H1 (cell line): ENCODE measurements at regions not wholly inside any gene's neighbourhood (a gene's known extent, or its start where the extent isn't known, plus 50 kb on each side); places are given as distances from the start of the nearest gene placed in this dataset.

Experiments
- CTCF ChIA-PET: fragments of 300-600 bp; sonication (Branson Sonifier 250); formaldehyde crosslinking; loops from one replicate; lab custom pipeline; 2021; ENCODE audit not compliant: partially characterized antibody; lab: Charles Lee
- POLR2A ChIA-PET: fragments of 300-600 bp; sonication (Branson Sonifier 250); formaldehyde crosslinking; loops from one replicate; lab custom pipeline; 2021; ENCODE audit warnings: inconsistent platforms; ENCODE audit not compliant: partially characterized antibody; lab: Charles Lee
- DNase-seq, 2 experiments: peaks; one replicate each; pipeline versions ENCODE4 v3.0.0 to v3.0.0-alpha.2; 2010 to 2022; ENCODE audit warnings: low spot score in 2 of 2, low read depth in 1 of 2, mixed read lengths in 1 of 2
- FAIRE-seq: peaks from 2 replicates; lab custom pipeline; 2011; peaks lifted over from hg19 to GRCh38; lab: Jason Lieb, UNC
- H2AFZ ChIP-seq: 2 replicates; pipeline ENCODE4 v1.8.1; 2012; ENCODE audit warnings: low read length, inconsistent platforms
- H2AK5ac ChIP-seq: 2 replicates; pipeline ENCODE4 v1.6.1; 2013; ENCODE audit warnings: low read depth, low read length
- H2BK120ac ChIP-seq: replicated peaks from 2 replicates; pipeline ENCODE3; 2013; ENCODE audit warnings: low read depth, low read length, inconsistent platforms
- H2BK12ac ChIP-seq: 2 replicates; pipeline ENCODE4 v1.6.1; 2013; ENCODE audit warnings: low read depth, low read length
- H2BK15ac ChIP-seq: 2 replicates; pipeline ENCODE4 v1.6.1; 2013; ENCODE audit warnings: low read length
- H2BK20ac ChIP-seq: 2 replicates; pipeline ENCODE4 v1.6.1; 2013; ENCODE audit warnings: low read length
- H2BK5ac ChIP-seq: 2 replicates; pipeline ENCODE4 v1.6.1; 2013; ENCODE audit warnings: low read depth, low read length
- H3K14ac ChIP-seq: 2 replicates; pipeline ENCODE4 v1.6.1; 2013; ENCODE audit warnings: inconsistent platforms; ENCODE audit not compliant: insufficient read length
- H3K18ac ChIP-seq: 2 replicates; pipeline ENCODE4 v1.6.1; 2013; ENCODE audit warnings: low read length; ENCODE audit errors: extremely low read depth
- H3K23ac ChIP-seq: 2 replicates; pipeline ENCODE4 v1.6.1; 2013; ENCODE audit warnings: inconsistent platforms; ENCODE audit not compliant: insufficient read length
- H3K23me2 ChIP-seq: 2 replicates; pipeline ENCODE4 v1.6.1; 2013; ENCODE audit warnings: low read depth, low read length
- H3K27ac ChIP-seq: 2 replicates; pipeline ENCODE4 v1.6.1; 2011; ENCODE audit warnings: low read depth, low read length, inconsistent platforms
- H3K27me3 ChIP-seq, 4 experiments: replicated peaks in 1 of 4; 1 replicate in 1 of 4; 2 replicates in 3 of 4; pipeline versions ENCODE4 v1.6.1 to v1.8.1; 2011 to 2013; ENCODE audit warnings: low read length in 3 of 4, mild to moderate bottlenecking in 3 of 4, inconsistent platforms in 2 of 4, mixed read lengths in 2 of 4, moderate library complexity in 1 of 4; ENCODE audit not compliant: control insufficient read depth in 3 of 4, insufficient read depth in 3 of 4; ENCODE audit errors: extremely low read depth in 1 of 4
- H3K36me3 ChIP-seq, 4 experiments: 2 replicates each; pipeline versions ENCODE4 v1.6.1 to v1.8.1; 2011 to 2013; ENCODE audit warnings: mild to moderate bottlenecking in 4 of 4, low read length in 3 of 4, moderate library complexity in 2 of 4, control low read depth in 1 of 4, inconsistent platforms in 1 of 4; ENCODE audit not compliant: insufficient read depth in 4 of 4, control insufficient read depth in 2 of 4
- H3K4ac ChIP-seq: replicated peaks from 2 replicates; pipeline ENCODE3; 2013; ENCODE audit warnings: low read length, low read depth, mixed read lengths, inconsistent platforms; ENCODE audit not compliant: insufficient read length
- H3K4me1 ChIP-seq, 4 experiments: replicated peaks in 1 of 4; 1 replicate in 1 of 4; 2 replicates in 3 of 4; pipeline versions ENCODE4 v1.6.1 to v1.8.1; 2011 to 2013; ENCODE audit warnings: low read length in 3 of 4, inconsistent platforms in 2 of 4, mixed read lengths in 1 of 4; ENCODE audit not compliant: insufficient read depth in 4 of 4, control insufficient read depth in 3 of 4
- H3K4me2 ChIP-seq, 2 experiments: 2 replicates each; pipeline versions ENCODE4 v1.6.1 to v1.8.1; 2011 to 2013; ENCODE audit warnings: low read depth in 2 of 2, low read length in 2 of 2, control low read depth in 1 of 2, inconsistent platforms in 1 of 2, mild to moderate bottlenecking in 1 of 2; ENCODE audit not compliant: insufficient read depth in 1 of 2
- H3K4me3 ChIP-seq, 4 experiments: fragments of 200-600, 300-600 bp in 1 of 4; sonication (generic), shearing (Covaris generic), sonication (Bioruptor Twin) in 1 of 4; 2 replicates each; pipeline versions ENCODE4 v1.5.1 to v1.8.1; 2011 to 2016; ENCODE audit warnings: low read length in 4 of 4, low read depth in 3 of 4, control low read depth in 2 of 4, inconsistent platforms in 2 of 4, mild to moderate bottlenecking in 2 of 4, mixed read lengths in 1 of 4, moderate library complexity in 1 of 4; ENCODE audit not compliant: insufficient read depth in 2 of 4; ENCODE audit errors: extremely low read depth in 1 of 4
- H3K56ac ChIP-seq: replicated peaks from 2 replicates; pipeline ENCODE3; 2013; ENCODE audit warnings: low read depth, mild to moderate bottlenecking, mixed read lengths, low read length, inconsistent platforms; ENCODE audit not compliant: insufficient read length
- H3K79me1 ChIP-seq: 2 replicates; pipeline ENCODE4 v1.6.1; 2013; ENCODE audit warnings: low read depth, low read length, control low read depth
- H3K79me2 ChIP-seq, 2 experiments: 2 replicates each; pipeline versions ENCODE4 v1.6.1 to v1.8.1; 2012 to 2013; ENCODE audit warnings: low read length in 2 of 2, mild to moderate bottlenecking in 2 of 2, inconsistent platforms in 1 of 2; ENCODE audit not compliant: insufficient read depth in 2 of 2, control insufficient read depth in 1 of 2
- H3K9ac ChIP-seq, 4 experiments: replicated peaks in 1 of 4; 1 replicate in 1 of 4; 2 replicates in 3 of 4; pipeline versions ENCODE4 v1.6.1 to v1.8.1; 2011 to 2013; ENCODE audit warnings: low read depth in 3 of 4, low read length in 3 of 4, control low read depth in 2 of 4, mild to moderate bottlenecking in 2 of 4, moderate library complexity in 2 of 4, inconsistent platforms in 1 of 4; ENCODE audit errors: extremely low read depth in 1 of 4
- H3K9me3 ChIP-seq, 2 experiments: 2 replicates each; pipeline versions ENCODE4 v1.6.1 to v1.8.1; 2012 to 2013; ENCODE audit warnings: mild to moderate bottlenecking in 2 of 2, moderate library complexity in 2 of 2, control low read depth in 1 of 2, inconsistent platforms in 1 of 2, low read depth in 1 of 2, low read length in 1 of 2, mixed read lengths in 1 of 2; ENCODE audit not compliant: insufficient read depth in 2 of 2
- H4K20me1 ChIP-seq, 2 experiments: replicated peaks in 1 of 2; 2 replicates each; pipeline versions ENCODE3 to v1.8.1; 2011 to 2013; ENCODE audit warnings: inconsistent platforms in 2 of 2, low read length in 2 of 2, mild to moderate bottlenecking in 1 of 2; ENCODE audit not compliant: insufficient read depth in 2 of 2, control insufficient read depth in 1 of 2
- H4K5ac ChIP-seq: 2 replicates; pipeline ENCODE4 v1.6.1; 2013; ENCODE audit warnings: low read length, low read depth, mixed read lengths, inconsistent platforms; ENCODE audit not compliant: insufficient read length
- H4K8ac ChIP-seq: 2 replicates; pipeline ENCODE4 v1.8.0; 2013; ENCODE audit warnings: mild to moderate bottlenecking, moderate library complexity, low read length, inconsistent platforms; ENCODE audit not compliant: insufficient read depth; ENCODE audit errors: extremely low read depth
- H4K91ac ChIP-seq: replicated peaks from 2 replicates; pipeline ENCODE3; 2013; ENCODE audit warnings: low read length, mixed read lengths, inconsistent platforms; ENCODE audit not compliant: insufficient read length
- BCL11A ChIP-seq, 2 experiments: IDR thresholded peaks; one replicate each; pipeline ENCODE4 v1.6.1; 2011; ENCODE audit warnings: low read depth in 2 of 2, low read length in 2 of 2, mild to moderate bottlenecking in 2 of 2
- NANOG ChIP-seq: IDR thresholded peaks from 2 replicates; pipeline ENCODE4 v1.6.1; 2011; ENCODE audit warnings: low read length, low read depth, mild to moderate bottlenecking, inconsistent platforms; ENCODE audit not compliant: insufficient read depth, poor library complexity, severe bottlenecking
- POLR2A ChIP-seq, 2 experiments: IDR thresholded peaks; 1 replicate in 1 of 2; 2 replicates in 1 of 2; pipeline ENCODE4 v1.6.1; 2011; ENCODE audit warnings: low read depth in 2 of 2, low read length in 2 of 2, mild to moderate bottlenecking in 2 of 2; ENCODE audit errors: control extremely low read depth in 1 of 2
- POLR2AphosphoS5 ChIP-seq: IDR thresholded peaks from 2 replicates; pipeline ENCODE4 v1.6.1; 2011; ENCODE audit warnings: low read depth, low read length
- TAF7 ChIP-seq: optimal IDR thresholded peaks from 2 replicates; pipeline ENCODE3; 2011; ENCODE audit warnings: low read depth, mild to moderate bottlenecking, inconsistent platforms, low read length, moderate library complexity, borderline replicate concordance
- WGBS, 2 experiments: shearing (Covaris generic) in 1 of 2; methylation state at CpG; one replicate each; pipeline versions ENCODE4 v1.1.6 to v1.1.7; 2013 to 2015; ENCODE audit warnings: low lambda C conversion rate in 2 of 2, mixed read lengths in 2 of 2, inconsistent platforms in 1 of 2, low coverage in 1 of 2, missing lambda C conversion rate in 1 of 2; ENCODE audit not compliant: insufficient replicate concordance in 2 of 2, insufficient coverage in 1 of 2, insufficient read length in 1 of 2; ENCODE audit errors: extremely low coverage in 1 of 2, missing lambda C conversion rate in 1 of 2; 5-methylcytosine and 5-hydroxymethylcytosine counted together

GRCh38 chrX:125382889-125383288, 63.2 kb downstream of the TEX13C start:
- Histone ChIP-seq H3K9ac (no peak overlapping the region), H2AFZ (no peak overlapping the region), H2BK120ac (no peak overlapping the region), H2BK15ac (no peak overlapping the region), H3K18ac (no peak overlapping the region), H4K5ac (no peak overlapping the region), H4K91ac (no peak overlapping the region), H3K4me1 (peaks cover 0 to 4% (median 1%) of the 10 kb centered on the region in 4 experiments; a peak in 2 of 7 replicates), H3K4me2 (no peak overlapping the region), H3K79me1 (no peaks in the 10 kb centered on the region), H3K79me2 (peaks cover 0 to 10% of the 10 kb centered on the region in 2 experiments; a peak in 2 of 4 replicates), H4K8ac (no peak overlapping the region), H3K27me3 (no peaks in the 10 kb centered on the region), H2AK5ac (no peak overlapping the region), H3K4me3 (no peak overlapping the region), H4K20me1 (peaks cover 0 to 1% of the 10 kb centered on the region in 2 experiments), H2BK20ac (no peak overlapping the region), H3K9me3 (no peaks in the 10 kb centered on the region), H3K4ac (no peak overlapping the region), H2BK12ac (no peak overlapping the region), H3K56ac (no peak overlapping the region), H3K23me2 (no peaks in the 10 kb centered on the region), H2BK5ac (no peak overlapping the region), H3K36me3 (peaks cover 4 to 36% (median 11%) of the 10 kb centered on the region in 4 experiments; a peak in 5 of 8 replicates), H3K14ac (no peak overlapping the region), H3K23ac (no peak overlapping the region), H3K27ac (no peak overlapping the region)
- CTCF ChIA-PET = no interaction called here
- no peak for DNase-seq
- POLR2A ChIA-PET = interaction anchor here (1.6 to 2.4 kb wide), 3 partner anchors 13 to 178 kb away, joined by 7 to 14 read pairs (median 10); no protein-coding TSS in a partner anchor
- no peak for FAIRE-seq
- peak; percentile 41; the same call in 1 of the 2 replicates for TF ChIP-seq POLR2AphosphoS5
- TF ChIP-seq NANOG = no peak
- TF ChIP-seq BCL11A (IDR thresholded peaks at IDR 0.05; ENCODE audit: low read depth in 2 of 2, low read length in 2 of 2) = no peak
- peak in 1 of 2 experiments; percentile 58; a peak in 2 of 3 replicates for TF ChIP-seq POLR2A (IDR thresholded peaks at IDR 0.05; ENCODE audit: control extremely low read depth in 1 of 2, low read depth in 2 of 2, low read length in 2 of 2)
- peak; percentile 4 for TF ChIP-seq TAF7
- WGBS, 2 experiments = 81% methylated on average over 3 of the region's 3 CpGs; no CpG with 5 or more reads in 1 of the 2 experiments
